GM23248 (cell line): ENCODE measurements at regions not wholly inside any gene's neighbourhood (a gene's known extent, or its start where the extent isn't known, plus 50 kb on each side); places are given as distances from the start of the nearest gene placed in this dataset.

Experiments
- DNase-seq: peaks from one replicate; pipeline ENCODE4 v3.0.0-alpha.2; 2015
- H2AFZ ChIP-seq: fragments of 200-600 bp; sonication (generic); 2 replicates; pipeline ENCODE4 v1.6.1; 2016; ENCODE audit warnings: antibody characterized with exemption
- H3F3A ChIP-seq: fragments of 200-600 bp; sonication (generic); 2 replicates; pipeline ENCODE4 v1.6.1; 2016; ENCODE audit warnings: mild to moderate bottlenecking, antibody characterized with exemption, mixed run types; ENCODE audit not compliant: insufficient read depth
- H3K27ac ChIP-seq: fragments of 200-600 bp; sonication (generic); 2 replicates; pipeline ENCODE4 v1.5.1; 2016; ENCODE audit warnings: mild to moderate bottlenecking
- H3K27me3 ChIP-seq: fragments of 200-600 bp; sonication (generic); replicated peaks from 2 replicates; pipeline ENCODE4 v1.6.1; 2016; ENCODE audit warnings: mild to moderate bottlenecking; ENCODE audit not compliant: insufficient read depth
- H3K36me3 ChIP-seq: fragments of 200-600 bp; sonication (generic); 2 replicates; pipeline ENCODE4 v1.6.1; 2016; ENCODE audit warnings: low read depth, mild to moderate bottlenecking
- H3K4me1 ChIP-seq: fragments of 200-600 bp; sonication (generic); 2 replicates; pipeline ENCODE4 v1.6.1; 2016; ENCODE audit warnings: mild to moderate bottlenecking; ENCODE audit not compliant: insufficient read depth
- H3K4me2 ChIP-seq: fragments of 200-600 bp; sonication (generic); one replicate; pipeline ENCODE4 v1.6.1; 2016; ENCODE audit warnings: mild to moderate bottlenecking; ENCODE audit not compliant: unreplicated experiment
- H3K4me3 ChIP-seq: fragments of 200-600 bp; sonication (generic); 2 replicates; pipeline ENCODE4 v1.5.1; 2016; ENCODE audit warnings: mild to moderate bottlenecking
- H3K79me2 ChIP-seq: fragments of 200-600 bp; sonication (generic); 2 replicates; pipeline ENCODE4 v1.6.1; 2016; ENCODE audit warnings: mild to moderate bottlenecking; ENCODE audit not compliant: insufficient read depth
- H3K9ac ChIP-seq: fragments of 200-600 bp; sonication (generic); 2 replicates; pipeline ENCODE4 v1.6.1; 2016; ENCODE audit warnings: mild to moderate bottlenecking
- H3K9me2 ChIP-seq: fragments of 200-600 bp; sonication (generic); 2 replicates; pipeline ENCODE4 v1.6.1; 2016; ENCODE audit warnings: mixed run types, mild to moderate bottlenecking, moderate library complexity; ENCODE audit not compliant: insufficient read depth
- H3K9me3 ChIP-seq: fragments of 200-600 bp; sonication (generic); one replicate; pipeline ENCODE4 v1.6.1; 2017; ENCODE audit warnings: low read depth
- H4K20me1 ChIP-seq: fragments of 200-600 bp; sonication (generic); 2 replicates; pipeline ENCODE4 v1.6.0; 2016; ENCODE audit not compliant: insufficient read depth
- EZH2 ChIP-seq: fragments of 200-600 bp; sonication (generic); IDR thresholded peaks from 2 replicates; pipeline ENCODE4 v1.6.1; 2018; ENCODE audit warnings: antibody characterized with exemption, mild to moderate bottlenecking; ENCODE audit not compliant: insufficient read depth, poor library complexity, severe bottlenecking
- EZH2phosphoT487 ChIP-seq: fragments of 200-600 bp; sonication (generic); IDR thresholded peaks from 2 replicates; pipeline ENCODE4 v1.6.1; 2018; ENCODE audit warnings: antibody characterized with exemption, moderate library complexity, mild to moderate bottlenecking, low read depth; ENCODE audit not compliant: insufficient read depth
- WGBS, 2 experiments: methylation state at CpG; one replicate each; pipeline ENCODE4 v1.1.6; 2015 to 2017; ENCODE audit warnings: low lambda C conversion rate in 2 of 2, low coverage in 1 of 2; ENCODE audit errors: missing lambda C conversion rate in 2 of 2; 5-methylcytosine and 5-hydroxymethylcytosine counted together
- in situ Hi-C: fragments of 300-500 bp; cut with MboI; formaldehyde crosslinking; loops from 2 replicates; pipeline ENCODE4 v1.15.0; 2020

- H3K4me1 ChIP-seq = no peaks in the 10 kb centered on the region
- in situ Hi-C loops = no loop called here
- no peaks in the 10 kb centered on the region for H3F3A ChIP-seq
- no peak overlapping the region for H3K27ac ChIP-seq
- WGBS, 2 experiments = 15 to 27% methylated on average over 3 of the region's 3 CpGs
- H3K4me2 ChIP-seq = no peak overlapping the region
- no peak overlapping the region for H3K4me3 ChIP-seq
- H3K9me2 ChIP-seq = no peaks in the 10 kb centered on the region
- H4K20me1 ChIP-seq = no peaks in the 10 kb centered on the region
- H3K27me3 ChIP-seq = no peaks in the 10 kb centered on the region
- H3K9me3 ChIP-seq = no peaks in the 10 kb centered on the region
- H2AFZ ChIP-seq = no peak overlapping the region
- H3K9ac ChIP-seq = no peak overlapping the region
- H3K79me2 ChIP-seq = no peaks in the 10 kb centered on the region
- DNase-seq = no peak
- no peaks in the 10 kb centered on the region for H3K36me3 ChIP-seq
- TF ChIP-seq EZH2phosphoT487 (no peak), EZH2 (no peak)
Observed at GRCh38 chr2:16152928-16153753, 212.8 kb downstream of the MYCN start.

GRCh38 chr2:16152071-16152927, 211.9 kb downstream of the MYCN start:
- no peak overlapping the region for H3K27ac ChIP-seq
- H3K4me2 ChIP-seq = no peak overlapping the region
- no peak overlapping the region for H2AFZ ChIP-seq
- H3K27me3 ChIP-seq = no peaks in the 10 kb centered on the region
- H3K4me3 ChIP-seq = no peak overlapping the region
- no peaks in the 10 kb centered on the region for H3K36me3 ChIP-seq
- H4K20me1 ChIP-seq = no peaks in the 10 kb centered on the region
- in situ Hi-C loops = no loop called here
- H3K79me2 ChIP-seq = no peaks in the 10 kb centered on the region
- H3K9me3 ChIP-seq = no peaks in the 10 kb centered on the region
- no peak for TF ChIP-seq EZH2
- no peak overlapping the region for H3K9ac ChIP-seq
- H3K9me2 ChIP-seq = no peaks in the 10 kb centered on the region
- no peaks in the 10 kb centered on the region for H3K4me1 ChIP-seq
- 27 to 28% methylated on average over 5 of the region's 5 CpGs for WGBS, 2 experiments
- DNase-seq = no peak
- H3F3A ChIP-seq = no peaks in the 10 kb centered on the region

- no peak overlapping the region for H3K27ac ChIP-seq
- H3K79me2 ChIP-seq = no peaks in the 10 kb centered on the region
- no peak overlapping the region for H3K4me2 ChIP-seq
- DNase-seq = no peak
- no peaks in the 10 kb centered on the region for H3K27me3 ChIP-seq
- H3K4me1 ChIP-seq = no peaks in the 10 kb centered on the region
- H3K4me3 ChIP-seq = no peak overlapping the region
- no peaks in the 10 kb centered on the region for H3K36me3 ChIP-seq
- no peak overlapping the region for H3K9ac ChIP-seq
- H3K9me2 ChIP-seq = no peaks in the 10 kb centered on the region
- no peak overlapping the region for H2AFZ ChIP-seq
- H3F3A ChIP-seq = no peaks in the 10 kb centered on the region
- H4K20me1 ChIP-seq = no peaks in the 10 kb centered on the region
- in situ Hi-C loops = no loop called here
- H3K9me3 ChIP-seq = no peaks in the 10 kb centered on the region
- TF ChIP-seq EZH2 (no peak), EZH2phosphoT487 (no peak)
- 20 to 26% methylated on average over 4 of the region's 4 CpGs for WGBS, 2 experiments
Observed at GRCh38 chr2:16151651-16152050, 211.3 kb downstream of the MYCN start.

- no peaks in the 10 kb centered on the region for H3K4me1 ChIP-seq
- H3K27me3 ChIP-seq = no peaks in the 10 kb centered on the region
- no peak overlapping the region for H2AFZ ChIP-seq
- H3K79me2 ChIP-seq = no peaks in the 10 kb centered on the region
- H3F3A ChIP-seq = no peaks in the 10 kb centered on the region
- in situ Hi-C loops = no loop called here
- H3K9me3 ChIP-seq = no peaks in the 10 kb centered on the region
- H3K4me2 ChIP-seq = no peak overlapping the region
- no peaks in the 10 kb centered on the region for H4K20me1 ChIP-seq
- no peak for DNase-seq
- H3K4me3 ChIP-seq = no peak overlapping the region
- TF ChIP-seq EZH2phosphoT487 (no peak), EZH2 (no peak)
- WGBS, 2 experiments = 35 to 38% methylated on average over 3 of the region's 3 CpGs
- H3K36me3 ChIP-seq = no peaks in the 10 kb centered on the region
- H3K9ac ChIP-seq = no peak overlapping the region
- H3K27ac ChIP-seq = no peak overlapping the region
- H3K9me2 ChIP-seq = no peaks in the 10 kb centered on the region
Observed at GRCh38 chr2:16151281-16151570, 210.9 kb downstream of the MYCN start.
